ENCODE measurements at regions not wholly inside any gene's neighbourhood (a gene's known extent, or its start where the extent isn't known, plus 50 kb on each side); places are given as distances from the start of the nearest gene placed in this dataset.

GRCh38 chr9:87276327-87276841 lies 221.3 kb upstream of the DAPK1 start:
- Histone ChIP-seq H3K36me3 (no peaks in the 10 kb centered on the region), H3K27ac (replicated peaks in 1 of 4) (no peak overlapping the region), H3K4me1 (no peaks in the 10 kb centered on the region), H3K4me3 (no peak overlapping the region), H3K9me3 (no peaks in the 10 kb centered on the region), H3K27me3 (no peaks in the 10 kb centered on the region)
- TF ChIP-seq POLR2AphosphoS5 (IDR thresholded peaks at IDR 0.05), result no peak
- no peak for TF ChIP-seq CTCF (IDR thresholded peaks at IDR 0.05)
- 88% methylated on average over 8 of the region's 8 CpGs for WGBS
- no peak for DNase-seq (ENCODE audit: extremely low spot score)
- intact Hi-C loops (cut with DNase I), result no loop called here

GRCh38 chr9:87276851-87277261 lies 220.8 kb upstream of the DAPK1 start:
- H3K27me3 ChIP-seq, result no peaks in the 10 kb centered on the region
- H3K9me3 ChIP-seq, result no peaks in the 10 kb centered on the region
- H3K4me1 ChIP-seq, result no peaks in the 10 kb centered on the region
- intact Hi-C loops (cut with DNase I), result no loop called here
- no peak overlapping the region for H3K4me3 ChIP-seq
- H3K36me3 ChIP-seq, result no peaks in the 10 kb centered on the region
- TF ChIP-seq CTCF (IDR thresholded peaks at IDR 0.05) (no peak), POLR2AphosphoS5 (IDR thresholded peaks at IDR 0.05) (no peak), POLR2A (IDR thresholded peaks at IDR 0.05; ENCODE audit: low read depth) (no peak), EP300 (IDR thresholded peaks at IDR 0.05) (no peak)
- no peak for DNase-seq (ENCODE audit: extremely low spot score)
- WGBS, result 86% methylated on average over 3 of the region's 3 CpGs
- H3K27ac ChIP-seq (replicated peaks in 1 of 4), result no peak overlapping the region

GRCh38 chr9:87277346-87277745 lies 220.3 kb upstream of the DAPK1 start:
- intact Hi-C loops (cut with DNase I), result no loop called here
- H3K4me3 ChIP-seq, result no peak overlapping the region
- TF ChIP-seq CTCF (IDR thresholded peaks at IDR 0.05) (no peak), EP300 (IDR thresholded peaks at IDR 0.05) (no peak), POLR2A (IDR thresholded peaks at IDR 0.05; ENCODE audit: low read depth) (no peak), POLR2AphosphoS5 (IDR thresholded peaks at IDR 0.05) (no peak)
- no peak overlapping the region for H3K27ac ChIP-seq (replicated peaks in 1 of 4)
- no peaks in the 10 kb centered on the region for H3K27me3 ChIP-seq
- no peaks in the 10 kb centered on the region for H3K9me3 ChIP-seq
- 97% methylated on average over 3 of the region's 3 CpGs for WGBS
- no peaks in the 10 kb centered on the region for H3K36me3 ChIP-seq
- no peak for DNase-seq (ENCODE audit: extremely low spot score)
- no peaks in the 10 kb centered on the region for H3K4me1 ChIP-seq

GRCh38 chr9:87278971-87279733 lies 218.5 kb upstream of the DAPK1 start:
- TF ChIP-seq POLR2A (IDR thresholded peaks at IDR 0.05; ENCODE audit: low read depth), result no peak
- no peak for TF ChIP-seq POLR2AphosphoS5 (IDR thresholded peaks at IDR 0.05)
- no peak for TF ChIP-seq CTCF (IDR thresholded peaks at IDR 0.05)
- TF ChIP-seq EP300 (IDR thresholded peaks at IDR 0.05), result no peak
- no peaks in the 10 kb centered on the region for H3K27me3 ChIP-seq
- H3K36me3 ChIP-seq, result no peaks in the 10 kb centered on the region
- H3K4me3 ChIP-seq, result no peak overlapping the region
- no peak for DNase-seq (ENCODE audit: extremely low spot score)
- H3K27ac ChIP-seq (replicated peaks in 1 of 4), result no peak overlapping the region
- WGBS, result 61% methylated on average over 3 of the region's 3 CpGs
- intact Hi-C loops (cut with DNase I), result no loop called here
- no peaks in the 10 kb centered on the region for H3K9me3 ChIP-seq
- no peaks in the 10 kb centered on the region for H3K4me1 ChIP-seq

GRCh38 chr9:87280421-87280820 lies 217.2 kb upstream of the DAPK1 start:
- peaks cover 0 to 7% (median 5%) of the 10 kb centered on the region in 4 donors for H3K4me1 ChIP-seq
- H3K9me3 ChIP-seq, result no peaks in the 10 kb centered on the region
- no peak overlapping the region for H3K27ac ChIP-seq (replicated peaks in 1 of 4)
- no peak overlapping the region for H3K4me3 ChIP-seq
- 98% methylated on average over 5 of the region's 5 CpGs for WGBS
- intact Hi-C loops (cut with DNase I), result no loop called here
- H3K27me3 ChIP-seq, result no peaks in the 10 kb centered on the region
- H3K36me3 ChIP-seq, result no peaks in the 10 kb centered on the region
- no peak for TF ChIP-seq POLR2A (IDR thresholded peaks at IDR 0.05; ENCODE audit: low read depth)
- TF ChIP-seq EP300 (IDR thresholded peaks at IDR 0.05), result no peak
- DNase-seq (ENCODE audit: extremely low spot score), result no peak

Data from esophagus muscularis mucosa (tissue), 4 donors.